Renal pelvis (tissue), 1 donor: ENCODE measurements at regions not wholly inside any gene's neighbourhood (a gene's known extent, or its start where the extent isn't known, plus 50 kb on each side); places are given as distances from the start of the nearest gene placed in this dataset.
"Not testable (repeated sequence)": the region's sequence is repeated elsewhere in the genome, so short reads cannot be mapped to it uniquely, and the experiment has no call there.

Experiments
- DNase-seq: peaks from one replicate; pipeline ENCODE4 v3.0.0-alpha.2; 2013

- DNase-seq = no peak
These were observed 133.6 kb downstream of the TMEM121 start for GRCh38 chr14:105659935-105660527.

- DNase-seq = no peak
These were observed 134.6 kb downstream of the TMEM121 start for GRCh38 chr14:105660816-105661531.

- DNase-seq = not testable (repeated sequence)
These were observed 135.7 kb downstream of the TMEM121 start for GRCh38 chr14:105662043-105662442.

- DNase-seq = not testable (repeated sequence)
These were observed 136.2 kb downstream of the TMEM121 start for GRCh38 chr14:105662592-105662991.

GRCh38 chr14:105663323-105663722 is 136.9 kb downstream of the TMEM121 start:
- not testable (repeated sequence) for DNase-seq

- not testable (repeated sequence) for DNase-seq
These were observed 137.6 kb downstream of the TMEM121 start for GRCh38 chr14:105663818-105664596.

DNA sequence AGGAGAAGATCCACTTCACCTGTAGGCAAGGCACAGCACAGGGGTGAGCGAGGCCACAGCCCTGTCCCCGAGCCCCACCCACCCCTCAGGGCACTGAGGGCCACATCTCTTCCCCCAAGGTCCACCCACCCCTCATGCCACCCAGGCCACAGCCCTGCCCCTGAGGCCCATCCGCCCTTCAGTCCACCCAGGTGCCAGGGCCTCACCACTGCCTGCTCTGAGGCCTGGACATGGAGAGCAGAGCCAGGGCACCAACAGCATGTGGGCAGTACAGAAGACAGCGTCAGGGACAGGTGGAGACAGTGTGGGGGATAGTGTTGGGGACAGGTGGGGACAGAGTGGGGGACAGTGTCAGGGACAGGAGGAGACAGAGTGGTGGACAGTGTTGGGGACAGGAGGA is 138.3 kb downstream of the TMEM121 start:
- no peak for DNase-seq

DNA sequence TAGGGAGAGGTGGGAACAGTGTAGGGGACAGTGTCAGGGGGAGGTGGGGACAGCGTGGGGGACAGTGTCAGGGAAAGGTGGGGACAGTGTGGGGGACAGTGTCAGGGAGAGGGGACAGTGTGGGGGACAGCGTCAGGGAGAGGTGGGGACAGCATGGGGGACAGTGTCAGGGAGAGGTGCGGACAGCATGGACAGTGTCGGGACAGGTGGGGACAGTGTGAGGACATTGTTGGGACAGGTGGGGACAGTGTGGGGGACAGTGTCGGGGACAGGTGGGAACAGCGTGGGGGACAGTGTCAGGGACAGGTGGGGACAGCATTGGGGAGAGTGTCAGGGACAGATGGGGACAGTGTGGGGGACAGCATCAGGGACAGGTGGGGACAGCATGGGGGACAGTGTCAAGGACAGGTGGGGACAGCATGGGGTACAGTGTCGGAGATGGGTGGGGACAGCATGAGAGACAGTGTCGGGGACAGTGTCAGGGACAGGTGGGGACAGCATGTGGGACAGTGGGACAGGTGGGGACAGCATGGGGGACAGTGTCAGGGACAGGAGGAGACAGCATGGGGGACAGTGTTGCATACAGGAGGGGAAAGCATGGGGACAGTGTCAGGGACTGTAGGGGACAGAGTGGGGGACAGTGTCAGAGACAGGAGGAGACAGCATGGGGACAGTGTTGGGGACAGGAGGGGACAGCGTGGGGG is 139.0 kb downstream of the TMEM121 start:
- DNase-seq = no peak

DNA sequence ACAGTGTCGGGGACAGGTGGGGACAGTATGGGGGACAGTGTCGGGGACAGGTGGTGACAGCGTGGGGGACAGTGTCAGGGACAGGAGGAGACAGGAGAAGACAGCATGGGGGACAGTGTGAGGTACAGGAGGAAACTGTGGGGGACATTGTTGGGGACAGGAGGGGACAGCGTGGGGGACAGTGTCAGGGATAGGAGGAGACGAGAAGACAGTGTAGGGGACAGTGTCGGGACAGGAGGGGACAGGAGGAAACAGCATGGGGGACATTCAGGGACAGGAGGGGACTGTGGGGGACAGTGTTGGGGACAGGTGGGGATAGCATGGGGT is 139.5 kb downstream of the TMEM121 start:
- DNase-seq = no peak

- no peak for DNase-seq
These were observed 140.0 kb downstream of the TMEM121 start for GRCh38 chr14:105666420-105666819.

DNA sequence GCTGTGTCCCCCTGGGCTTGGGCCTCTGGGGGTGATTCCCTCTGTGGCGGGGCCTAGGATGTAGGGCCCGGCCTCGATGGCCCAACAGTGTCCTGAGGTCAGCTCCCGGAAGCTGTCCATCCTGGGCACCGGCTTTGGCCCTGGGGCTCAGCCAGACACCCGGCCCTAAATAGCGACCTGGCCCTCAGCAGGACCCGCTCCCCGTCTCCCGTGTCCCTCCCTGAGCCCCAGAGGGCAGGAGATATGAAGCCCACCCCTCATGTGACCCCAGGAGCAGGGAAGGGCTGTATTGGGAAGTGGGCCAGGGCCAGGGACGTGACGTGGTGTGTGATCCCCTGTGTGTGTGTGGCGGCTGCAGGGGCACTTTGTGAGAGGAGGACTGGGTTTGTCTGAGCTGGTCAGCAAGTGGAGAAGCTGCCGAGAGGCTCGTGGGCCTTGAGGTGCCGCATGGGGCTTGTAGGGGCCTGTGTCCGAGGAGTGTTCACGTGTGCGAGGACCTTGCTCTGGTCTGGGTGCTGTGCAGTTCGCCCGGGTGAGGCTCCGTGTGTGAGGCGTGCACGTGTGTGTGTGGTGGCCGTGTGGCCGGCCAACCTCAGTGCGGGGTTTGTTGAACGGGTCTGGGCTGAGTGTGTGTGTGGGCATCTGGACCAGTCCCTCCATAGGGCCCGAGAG is 140.7 kb downstream of the TMEM121 start:
- DNase-seq = not testable (repeated sequence)

DNA sequence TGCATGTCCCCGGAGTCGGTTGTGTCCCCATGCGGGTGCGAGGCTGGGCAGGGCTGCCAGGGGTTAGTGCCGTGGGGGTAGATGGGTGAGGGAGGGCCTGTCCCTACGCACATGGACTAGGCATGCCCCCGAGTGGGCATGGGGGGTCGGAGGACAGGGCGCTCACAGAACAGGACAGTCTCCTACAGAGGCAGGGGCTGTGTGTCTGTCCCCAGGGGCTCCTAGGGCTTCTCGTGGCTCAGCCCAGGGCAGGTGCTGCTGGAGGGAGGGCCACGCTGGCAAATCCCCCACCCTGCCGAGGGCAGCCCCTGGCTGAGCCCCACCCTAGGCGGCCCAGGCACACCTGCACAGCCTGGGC is 141.3 kb downstream of the TMEM121 start:
- DNase-seq = not testable (repeated sequence)

GRCh38 chr14:105668021-105668420 is 141.6 kb downstream of the TMEM121 start:
- DNase-seq = not testable (repeated sequence)

DNA sequence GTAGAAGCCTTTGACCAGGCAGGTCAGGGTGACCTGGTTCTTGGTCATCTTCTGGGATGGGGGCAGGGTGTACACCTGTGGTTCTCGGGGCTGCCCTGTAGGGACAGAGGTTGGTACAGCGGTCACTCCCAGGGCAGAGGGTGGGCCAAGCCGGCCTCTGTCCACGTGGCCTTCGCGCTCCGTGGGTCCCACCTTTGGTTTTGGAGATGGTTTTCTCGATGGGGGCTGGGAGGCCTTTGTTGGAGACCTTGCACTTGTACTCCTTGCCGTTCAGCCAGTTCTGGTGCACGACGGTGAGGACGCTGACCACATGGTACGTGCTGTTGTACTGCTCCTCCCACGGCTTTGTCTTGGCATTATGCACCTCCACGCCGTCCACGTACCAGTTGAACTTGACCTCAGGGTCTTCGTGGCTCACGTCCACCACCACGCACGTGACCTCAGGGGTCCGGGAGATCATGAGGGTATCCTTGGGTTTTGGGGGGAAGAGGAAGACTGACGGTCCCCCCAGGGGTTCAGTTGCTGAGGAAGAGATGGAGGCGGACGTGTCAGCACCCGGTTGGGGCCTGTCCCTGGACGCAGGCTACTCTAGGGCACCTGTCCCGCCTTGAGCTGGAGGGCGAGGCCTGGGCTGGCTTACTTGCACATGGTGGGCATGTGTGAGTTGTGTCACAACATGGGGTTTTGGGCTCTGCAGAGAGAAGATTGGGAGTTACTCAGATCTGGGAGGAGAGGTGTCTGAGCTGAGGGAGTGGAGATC is 142.3 kb downstream of the TMEM121 start:
- not testable (repeated sequence) for DNase-seq

GRCh38 chr14:105669231-105669610 is 142.8 kb downstream of the TMEM121 start:
- not testable (repeated sequence) for DNase-seq

- DNase-seq = not testable (repeated sequence)
These were observed 143.3 kb downstream of the TMEM121 start for GRCh38 chr14:105669646-105670045.

DNA sequence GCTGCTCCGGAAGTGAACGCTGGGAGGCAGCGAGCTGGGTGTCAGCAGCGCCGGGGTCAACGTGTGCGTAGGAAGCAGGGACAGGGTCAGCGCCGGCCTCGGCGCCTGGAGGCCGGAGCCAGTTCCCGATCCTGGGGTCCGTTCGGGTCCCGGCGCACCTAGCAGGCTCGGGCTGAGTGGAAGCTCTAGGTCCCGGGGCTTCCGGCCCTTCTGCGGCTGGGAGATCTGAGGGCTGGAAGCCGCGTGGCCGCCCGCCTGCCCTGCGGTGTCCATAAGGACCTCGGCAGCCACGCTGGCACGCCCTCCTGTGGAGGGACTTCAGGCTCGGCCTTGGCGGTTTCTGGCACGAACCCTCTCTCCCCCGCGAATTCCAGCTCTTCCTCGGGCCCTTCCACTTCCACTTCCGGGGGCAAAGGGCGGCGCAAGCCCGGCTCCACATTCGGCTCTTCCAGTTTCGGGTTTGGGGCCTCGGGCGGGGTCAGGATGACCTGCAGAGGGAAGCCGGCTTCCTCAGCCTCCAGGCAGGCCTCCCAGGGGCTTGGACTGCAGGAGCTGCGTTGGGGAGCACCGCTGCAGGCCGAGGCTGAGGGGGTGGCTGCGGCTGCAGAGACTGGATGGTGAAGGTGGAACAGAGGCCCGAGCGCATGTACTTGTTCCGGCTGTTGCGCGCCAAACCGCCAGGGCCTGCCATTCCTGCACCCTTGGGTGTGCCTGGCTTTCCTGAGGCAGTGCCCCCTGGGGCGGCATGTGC is 146.2 kb downstream of the TMEM121 start:
- not testable (repeated sequence) for DNase-seq

- DNase-seq = not testable (repeated sequence)
These were observed 149.1 kb downstream of the TMEM121 start for GRCh38 chr14:105675433-105675832.

- DNase-seq = not testable (repeated sequence)
These were observed 149.7 kb downstream of the TMEM121 start for GRCh38 chr14:105675905-105676670.
